Adrenal gland (tissue), 9 donors: ENCODE measurements at regions not wholly inside any gene's neighbourhood (a gene's known extent, or its start where the extent isn't known, plus 50 kb on each side); places are given as distances from the start of the nearest gene placed in this dataset.

Source experiments
- DNase-seq, 7 donors: peaks; one replicate each; pipeline ENCODE4 v3.0.0-alpha.2; 2019 to 2020
- H3K27ac ChIP-seq, 5 donors: fragments of 200-600 bp; sonication (generic) in 4 of 5; 1 replicate in 3 of 5; 2 replicates in 2 of 5; pipeline versions ENCODE4 v1.5.1 to v1.8.0; 2016 to 2020; ENCODE audit warnings: mild to moderate bottlenecking in 1 of 5
- H3K27me3 ChIP-seq: fragments of 200-600 bp; 2 replicates; pipeline ENCODE4 v1.8.0; 2021
- H3K36me3 ChIP-seq, 2 donors: fragments of 200-600 bp; replicated peaks in 1 of 2; 1 replicate in 1 of 2; 2 replicates in 1 of 2; pipeline versions ENCODE4 v1.5.1 to v1.8.0; 2018 to 2022
- H3K4me1 ChIP-seq, 2 donors: fragments of 200-600 bp; replicated peaks in 1 of 2; 1 replicate in 1 of 2; 2 replicates in 1 of 2; pipeline versions ENCODE4 v1.5.1 to v1.8.0; 2018 to 2021
- H3K4me3 ChIP-seq, 4 donors: fragments of 200-600 bp; sonication (generic) in 3 of 4; one replicate each; pipeline ENCODE4 v1.5.1; 2016 to 2018
- H3K9me3 ChIP-seq, 3 donors: fragments of 200-600 bp; sonication (generic) in 1 of 3; replicated peaks in 1 of 3; 1 replicate in 2 of 3; 2 replicates in 1 of 3; pipeline versions ENCODE4 v1.5.1 to v1.8.0; 2016 to 2021
- POLR2A ChIP-seq, 2 donors: fragments of 450-650 bp; IDR thresholded peaks; one replicate each; pipeline ENCODE4 v1.6.1; 2017; ENCODE audit warnings: antibody characterized with exemption in 2 of 2, mild to moderate bottlenecking in 2 of 2, moderate library complexity in 1 of 2
- WGBS, 4 donors: extraction: QIAGEN DNeasy Blood & Tissue Kit in 2 of 4; methylation state at CpG; one replicate each; pipeline versions ENCODE4 v1.1.5 to v1.1.7; 2013 to 2017; 5-methylcytosine and 5-hydroxymethylcytosine counted together
- intact Hi-C, 2 donors: fragments of 100-400 bp; cut with DNase I; formaldehyde crosslinking; loops; one replicate each; pipeline versions ENCODE4 v1.14.1 to v1.15.0; 2022 to 2023
- TF ChIP-seq, protein P1 (sequence below), 6 experiments: fragments of 450-650 bp in 4 of 6; fragments of 200-600 bp in 2 of 6; sonication (generic) in 1 of 6; IDR thresholded peaks; 1 replicate in 5 of 6; 2 replicates in 1 of 6; pipeline versions ENCODE4 v1.5.1 to v1.8.0; 2016 to 2021; ENCODE audit warnings: antibody characterized with exemption in 6 of 6, mild to moderate bottlenecking in 2 of 6, moderate library complexity in 1 of 6
- donor health status: healthy with polysubstance abuse.
- donor health status: Bipolar disorder and iron deficiency.
- donor health status: DM: yes; HTN: yes; CAD: no.
- donor health status: DM: no; HTN: no; CAD: no.
- donor health status: DM: no; HTN: no; CAD: no.

DNA sequence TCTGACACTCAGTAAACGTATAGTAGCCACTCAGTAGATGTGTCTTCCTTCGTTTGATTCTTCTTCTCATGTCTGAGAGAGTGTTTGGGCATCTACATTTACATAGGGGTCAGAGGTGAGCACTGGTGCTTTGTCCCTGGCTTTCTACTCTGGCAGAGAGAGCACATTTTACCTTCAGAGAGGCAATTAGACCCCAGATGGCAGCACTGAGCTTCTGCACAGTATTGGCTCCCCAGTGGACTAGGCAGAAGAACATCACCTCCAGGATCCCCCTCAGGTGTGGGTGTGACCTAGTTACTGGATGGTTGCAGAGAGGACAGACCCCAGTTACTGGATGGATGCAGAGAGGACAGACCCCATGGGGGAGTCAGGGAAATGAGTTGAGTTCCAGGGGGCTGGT lies 327.2 kb downstream of the DHX35 start:
- TF ChIP-seq, protein P1, sequence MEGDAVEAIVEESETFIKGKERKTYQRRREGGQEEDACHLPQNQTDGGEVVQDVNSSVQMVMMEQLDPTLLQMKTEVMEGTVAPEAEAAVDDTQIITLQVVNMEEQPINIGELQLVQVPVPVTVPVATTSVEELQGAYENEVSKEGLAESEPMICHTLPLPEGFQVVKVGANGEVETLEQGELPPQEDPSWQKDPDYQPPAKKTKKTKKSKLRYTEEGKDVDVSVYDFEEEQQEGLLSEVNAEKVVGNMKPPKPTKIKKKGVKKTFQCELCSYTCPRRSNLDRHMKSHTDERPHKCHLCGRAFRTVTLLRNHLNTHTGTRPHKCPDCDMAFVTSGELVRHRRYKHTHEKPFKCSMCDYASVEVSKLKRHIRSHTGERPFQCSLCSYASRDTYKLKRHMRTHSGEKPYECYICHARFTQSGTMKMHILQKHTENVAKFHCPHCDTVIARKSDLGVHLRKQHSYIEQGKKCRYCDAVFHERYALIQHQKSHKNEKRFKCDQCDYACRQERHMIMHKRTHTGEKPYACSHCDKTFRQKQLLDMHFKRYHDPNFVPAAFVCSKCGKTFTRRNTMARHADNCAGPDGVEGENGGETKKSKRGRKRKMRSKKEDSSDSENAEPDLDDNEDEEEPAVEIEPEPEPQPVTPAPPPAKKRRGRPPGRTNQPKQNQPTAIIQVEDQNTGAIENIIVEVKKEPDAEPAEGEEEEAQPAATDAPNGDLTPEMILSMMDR (IDR thresholded peaks at IDR 0.05) = peak; percentile 14 to 46 (median 30)
- TF ChIP-seq POLR2A (IDR thresholded peaks at IDR 0.05) = no peak
- peak in 3 of 7 donors; percentile 25 to 64 (median 35) for DNase-seq
- intact Hi-C loops = no loop called here
- WGBS, 4 donors = 61 to 84% (median 74%) methylated on average over 2 of the region's 2 CpGs
- Histone ChIP-seq H3K27me3 (no peaks in the 10 kb centered on the region), H3K27ac (no peak overlapping the region), H3K9me3 (no peaks in the 10 kb centered on the region), H3K4me1 (peaks cover 0 to 12% of the 10 kb centered on the region in 2 donors), H3K36me3 (no peaks in the 10 kb centered on the region), H3K4me3 (no peak overlapping the region)

DNA sequence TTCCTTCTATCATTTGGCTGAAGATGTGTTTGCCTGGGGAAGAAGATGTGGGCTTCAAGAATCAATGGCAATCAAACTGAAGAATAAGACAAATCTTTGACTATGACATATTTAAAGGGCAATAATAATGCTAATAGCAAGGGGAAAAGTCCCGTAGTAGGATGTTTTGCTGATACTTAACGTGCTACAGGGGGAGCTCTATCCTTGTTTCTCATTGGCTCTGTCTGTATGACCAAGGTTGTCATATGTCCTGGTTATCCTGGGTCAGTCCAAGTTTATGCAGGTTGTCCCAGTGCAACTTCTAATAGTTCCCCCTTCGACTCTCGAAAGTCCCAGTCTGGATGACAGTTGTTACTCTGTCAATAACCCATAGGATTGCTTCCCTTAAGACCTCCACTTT lies 321.3 kb downstream of the DHX35 start:
- 75 to 83% (median 80%) methylated on average over 4 of the region's 4 CpGs for WGBS, 4 donors
- H3K4me1 ChIP-seq = no peaks in the 10 kb centered on the region
- intact Hi-C loops = no loop called here
- TF ChIP-seq, protein P1 (IDR thresholded peaks at IDR 0.05) = no peak
- no peak for TF ChIP-seq POLR2A (IDR thresholded peaks at IDR 0.05)
- no peak for DNase-seq
- no peaks in the 10 kb centered on the region for H3K9me3 ChIP-seq
- H3K36me3 ChIP-seq = no peaks in the 10 kb centered on the region
- H3K27me3 ChIP-seq = no peaks in the 10 kb centered on the region
- no peak overlapping the region for H3K27ac ChIP-seq
- H3K4me3 ChIP-seq = no peak overlapping the region

DNA sequence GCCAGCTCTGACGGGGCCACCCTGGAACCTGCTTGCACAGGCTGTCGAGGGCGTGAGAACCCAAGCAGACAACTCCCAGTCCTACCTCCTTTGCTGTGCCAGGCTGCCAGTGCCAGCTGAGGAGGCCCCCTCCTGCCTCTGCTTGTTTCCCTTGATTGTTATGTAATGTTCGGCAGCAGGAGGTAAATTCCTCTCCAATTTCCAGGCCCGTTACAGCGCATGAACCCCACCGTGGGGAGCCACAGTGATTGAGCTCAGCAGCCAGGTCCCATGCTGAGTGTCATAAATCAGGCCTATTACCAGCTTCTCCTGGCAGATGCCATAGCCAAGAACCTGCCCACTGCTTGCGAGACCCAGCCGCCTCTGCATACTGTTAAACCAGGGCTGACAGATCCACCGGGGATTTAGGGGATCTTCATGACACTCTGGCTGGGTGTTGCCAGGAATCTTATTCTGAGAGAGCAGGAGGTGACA lies 320.5 kb downstream of the DHX35 start:
- H3K27ac ChIP-seq = no peak overlapping the region
- H3K4me1 ChIP-seq = no peaks in the 10 kb centered on the region
- WGBS, 4 donors = 80 to 89% (median 87%) methylated on average over 7 to 10 of the region's 10 CpGs
- H3K27me3 ChIP-seq = no peaks in the 10 kb centered on the region
- intact Hi-C loops = no loop called here
- no peaks in the 10 kb centered on the region for H3K36me3 ChIP-seq
- H3K9me3 ChIP-seq = no peaks in the 10 kb centered on the region
- H3K4me3 ChIP-seq = no peak overlapping the region
- DNase-seq = no peak
- TF ChIP-seq, protein P1 (IDR thresholded peaks at IDR 0.05) = no peak
- TF ChIP-seq POLR2A (IDR thresholded peaks at IDR 0.05) = no peak

DNA sequence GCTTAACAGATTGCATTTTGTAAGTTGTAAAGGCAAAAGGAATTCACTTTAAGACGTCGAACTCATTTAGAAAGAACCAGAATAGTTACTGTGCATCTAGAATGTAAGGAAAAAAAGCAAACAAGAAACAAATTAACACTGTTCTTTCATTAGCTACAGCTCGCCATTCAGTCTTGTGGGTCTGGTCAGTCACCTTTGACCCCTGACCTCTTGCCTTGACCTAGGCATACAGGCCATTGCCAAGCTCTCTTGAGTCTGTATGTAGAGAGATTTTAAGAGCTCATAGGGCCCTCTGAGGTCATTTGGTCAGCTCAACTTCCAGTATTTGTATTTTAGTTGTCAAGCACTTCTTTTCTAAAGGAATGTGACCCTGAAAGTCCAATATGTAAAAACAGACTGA lies 318.7 kb downstream of the DHX35 start:
- no peak overlapping the region for H3K27ac ChIP-seq
- H3K4me1 ChIP-seq = no peaks in the 10 kb centered on the region
- no peak for TF ChIP-seq POLR2A (IDR thresholded peaks at IDR 0.05)
- TF ChIP-seq, protein P1 (IDR thresholded peaks at IDR 0.05) = no peak
- no peak overlapping the region for H3K4me3 ChIP-seq
- no peaks in the 10 kb centered on the region for H3K9me3 ChIP-seq
- H3K27me3 ChIP-seq = no peaks in the 10 kb centered on the region
- intact Hi-C loops = no loop called here
- no peak for DNase-seq
- 79 to 91% (median 87%) methylated on average over 3 of the region's 3 CpGs for WGBS, 4 donors
- no peaks in the 10 kb centered on the region for H3K36me3 ChIP-seq
